GM13976 (cell line): ENCODE measurements at regions not wholly inside any gene's neighbourhood (a gene's known extent, or its start where the extent isn't known, plus 50 kb on each side); places are given as distances from the start of the nearest gene placed in this dataset.

Experiments used
- DNase-seq: peaks from one replicate; pipeline ENCODE4 v3.0.0; 2012; ENCODE audit warnings: low spot score
- in situ Hi-C: fragments of 300-500 bp; cut with MboI; formaldehyde crosslinking; loops from one replicate; pipeline ENCODE4 v1.12.0; 2022; ENCODE audit warnings: low sequenced_read_pairs, mixed read lengths, inconsistent platforms; ENCODE audit not compliant: unreplicated experiment
- TF ChIP-seq, protein P1 (sequence below): IDR thresholded peaks from 2 replicates; pipeline ENCODE4 v1.5.1; 2012; ENCODE audit warnings: borderline replicate concordance, mild to moderate bottlenecking; ENCODE audit not compliant: insufficient read depth; ENCODE audit errors: extremely low read depth, missing control alignments, control extremely low read depth

DNA sequence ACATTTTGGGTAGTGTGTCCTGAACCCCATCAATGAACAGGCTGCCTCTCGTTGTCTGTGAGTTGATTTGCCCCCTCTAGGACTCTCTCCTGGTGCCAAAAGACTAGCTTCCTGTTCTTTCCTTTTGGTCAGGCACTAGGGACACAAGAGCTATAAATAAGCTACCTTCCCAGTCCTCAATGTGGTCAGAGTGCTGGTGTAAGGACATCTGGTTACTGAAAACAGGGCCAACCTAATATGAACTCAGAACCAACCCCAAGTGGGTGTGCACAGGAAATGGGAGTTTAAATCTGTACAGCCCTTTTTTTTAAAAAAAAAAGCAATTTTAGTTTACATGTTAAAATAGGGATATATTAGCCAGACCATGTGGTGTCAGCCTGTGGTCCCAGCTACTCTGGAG, 129.2 kb downstream of the ZIC5 start:
- in situ Hi-C loops = no loop called here
- DNase-seq = no peak
- TF ChIP-seq, protein P1, sequence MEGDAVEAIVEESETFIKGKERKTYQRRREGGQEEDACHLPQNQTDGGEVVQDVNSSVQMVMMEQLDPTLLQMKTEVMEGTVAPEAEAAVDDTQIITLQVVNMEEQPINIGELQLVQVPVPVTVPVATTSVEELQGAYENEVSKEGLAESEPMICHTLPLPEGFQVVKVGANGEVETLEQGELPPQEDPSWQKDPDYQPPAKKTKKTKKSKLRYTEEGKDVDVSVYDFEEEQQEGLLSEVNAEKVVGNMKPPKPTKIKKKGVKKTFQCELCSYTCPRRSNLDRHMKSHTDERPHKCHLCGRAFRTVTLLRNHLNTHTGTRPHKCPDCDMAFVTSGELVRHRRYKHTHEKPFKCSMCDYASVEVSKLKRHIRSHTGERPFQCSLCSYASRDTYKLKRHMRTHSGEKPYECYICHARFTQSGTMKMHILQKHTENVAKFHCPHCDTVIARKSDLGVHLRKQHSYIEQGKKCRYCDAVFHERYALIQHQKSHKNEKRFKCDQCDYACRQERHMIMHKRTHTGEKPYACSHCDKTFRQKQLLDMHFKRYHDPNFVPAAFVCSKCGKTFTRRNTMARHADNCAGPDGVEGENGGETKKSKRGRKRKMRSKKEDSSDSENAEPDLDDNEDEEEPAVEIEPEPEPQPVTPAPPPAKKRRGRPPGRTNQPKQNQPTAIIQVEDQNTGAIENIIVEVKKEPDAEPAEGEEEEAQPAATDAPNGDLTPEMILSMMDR = no peak

DNA sequence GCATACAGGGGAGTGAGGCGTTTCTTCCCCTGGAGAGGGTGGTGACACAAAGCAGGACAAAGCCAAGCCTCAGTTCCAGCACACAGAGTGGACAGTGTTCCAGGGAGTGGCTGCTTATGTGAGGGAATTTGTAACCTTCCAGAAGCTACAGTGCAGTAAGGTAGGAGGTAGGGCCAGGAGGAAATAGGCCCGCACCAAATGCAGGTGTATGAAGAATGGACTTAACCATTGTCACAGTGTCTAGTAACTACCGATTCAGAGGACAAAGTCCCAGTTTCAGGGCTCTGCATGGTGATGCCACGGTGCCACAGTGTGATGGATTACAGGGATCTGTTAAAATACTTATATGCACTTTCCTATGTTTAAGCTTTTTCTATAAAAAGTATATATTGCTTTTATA, 135.3 kb downstream of the ZIC5 start:
- no peak for DNase-seq
- TF ChIP-seq, protein P1 = no peak
- in situ Hi-C loops = no loop called here

DNA sequence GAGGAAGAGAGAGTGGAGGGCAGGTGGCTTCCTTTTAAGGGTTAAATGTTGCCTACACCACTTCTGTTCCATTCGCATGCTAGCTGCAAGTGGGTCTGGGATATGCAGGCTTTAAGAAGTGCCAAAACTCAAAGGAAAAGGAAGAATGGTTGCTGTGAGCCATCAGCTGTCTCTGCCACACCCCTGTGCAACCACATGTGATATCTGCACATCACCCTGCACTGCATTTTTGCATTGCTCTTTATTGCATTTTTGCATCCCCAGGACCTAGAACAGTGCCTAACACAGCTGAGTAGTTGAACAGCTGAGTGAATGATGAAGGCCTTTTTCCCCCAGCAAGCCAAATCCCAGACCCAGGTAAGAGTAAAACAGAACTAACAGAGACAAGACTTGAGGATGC, 136.1 kb downstream of the ZIC5 start:
- TF ChIP-seq, protein P1 = no peak
- DNase-seq = no peak
- in situ Hi-C loops = no loop called here

DNA sequence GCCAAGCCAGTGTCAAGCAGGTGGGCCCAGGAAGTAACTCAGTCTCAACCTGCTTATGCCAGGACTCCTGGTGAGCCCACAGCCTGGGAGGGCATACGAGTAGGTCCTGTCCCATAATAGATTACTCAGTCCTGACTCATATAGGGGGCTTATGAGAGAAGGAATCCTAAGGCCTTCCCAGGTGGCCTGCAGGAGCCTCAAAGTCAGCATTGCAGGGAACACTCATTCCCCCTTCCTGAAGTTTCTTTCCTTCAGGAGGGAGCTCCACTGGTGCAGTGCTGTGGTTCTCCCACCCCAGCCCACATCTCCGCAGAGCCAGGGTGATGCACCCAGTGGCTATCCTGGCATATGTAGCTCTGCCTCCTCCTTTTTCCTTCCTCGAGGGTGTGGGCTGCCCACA, 137.3 kb downstream of the ZIC5 start:
- in situ Hi-C loops = no loop called here
- TF ChIP-seq, protein P1 = no peak
- DNase-seq = no peak

DNA sequence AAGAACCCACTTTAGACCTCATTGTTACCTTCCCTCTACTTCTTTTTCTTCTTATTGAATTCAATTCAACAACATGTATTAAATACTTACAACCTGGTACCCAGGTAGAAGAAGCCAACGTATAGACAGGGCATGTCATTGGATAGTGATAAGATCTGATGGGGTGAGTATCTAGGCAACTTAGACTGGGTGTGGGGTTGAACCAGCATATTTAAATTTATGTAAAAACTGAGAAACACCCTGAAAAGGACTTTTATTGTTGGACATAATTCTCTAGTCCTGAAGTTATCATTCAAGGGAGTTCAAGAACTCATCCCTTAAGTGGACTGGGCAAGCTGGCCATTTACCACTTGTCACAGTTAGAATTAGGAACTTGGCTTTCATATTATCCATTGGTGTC, 139.2 kb downstream of the ZIC5 start:
- TF ChIP-seq, protein P1 = no peak
- in situ Hi-C loops = no loop called here
- DNase-seq = no peak

DNA sequence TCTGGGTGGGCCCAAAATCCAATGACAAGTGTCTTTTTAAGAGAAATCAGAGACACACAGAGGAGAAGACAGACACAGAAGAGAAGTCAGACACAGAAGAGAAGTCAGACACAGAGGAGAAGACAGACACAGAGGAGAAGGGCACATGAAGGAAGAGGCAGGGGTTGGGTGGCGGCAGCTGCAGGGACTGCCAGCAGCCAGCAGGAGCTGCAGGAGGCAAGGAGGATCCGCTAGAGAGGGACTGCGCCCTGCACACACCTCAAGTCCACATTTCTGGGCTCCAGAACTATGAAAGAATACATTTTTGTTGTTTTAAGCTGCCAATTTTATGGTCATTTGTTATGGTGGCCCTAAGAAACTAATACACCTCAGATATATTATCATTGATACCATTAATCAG, 140.6 kb downstream of the ZIC5 start:
- no peak for DNase-seq
- in situ Hi-C loops = no loop called here
- TF ChIP-seq, protein P1 = no peak

DNA sequence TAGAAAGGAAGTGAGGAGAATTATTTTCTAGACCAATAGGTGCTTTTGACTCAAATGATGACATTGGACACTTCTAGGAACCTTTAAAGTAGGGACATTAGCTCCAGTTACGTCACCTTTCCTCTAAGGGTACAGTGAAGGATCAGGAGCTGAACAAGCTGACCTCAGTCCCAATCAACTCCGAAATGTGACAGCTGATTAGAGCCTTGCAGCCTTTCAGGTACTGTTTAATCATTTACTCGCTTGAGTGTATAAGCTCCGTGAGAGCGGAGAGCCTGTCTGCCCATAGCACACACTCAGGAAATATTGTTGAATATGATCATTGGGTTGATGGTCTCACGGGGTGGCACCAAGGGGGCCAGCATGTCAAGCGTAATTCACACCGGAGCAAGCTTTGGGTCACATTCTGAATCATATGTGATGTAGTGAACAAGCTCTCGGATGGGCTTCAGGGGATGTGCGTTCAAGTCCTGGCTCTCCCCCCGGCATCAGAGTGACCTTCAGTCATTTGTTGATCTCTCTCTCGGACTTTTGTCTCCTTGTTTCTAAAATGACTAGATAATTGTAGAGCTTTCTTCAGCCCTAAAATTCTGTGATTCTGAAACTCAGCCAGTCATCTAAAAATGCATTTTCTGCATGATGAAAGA, 141.9 kb downstream of the ZIC5 start:
- DNase-seq = no peak
- TF ChIP-seq, protein P1 = no peak
- in situ Hi-C loops = no loop called here
